ENCODE measurements at regions not wholly inside any gene's neighbourhood (a gene's known extent, or its start where the extent isn't known, plus 50 kb on each side); places are given as distances from the start of the nearest gene placed in this dataset.

- Histone ChIP-seq H3K4me3 (ENCODE audit: extremely low read depth in 1 of 4, insufficient read depth in 2 of 4, low read depth in 3 of 4, low read length in 4 of 4) (no peak overlapping the region), H3K4me2 (ENCODE audit: insufficient read depth in 1 of 2, low read depth in 2 of 2, low read length in 2 of 2) (no peak overlapping the region), H3K56ac (replicated peaks; ENCODE audit: insufficient read length, low read depth, low read length) (no peak overlapping the region), H2BK120ac (replicated peaks; ENCODE audit: low read depth, low read length) (no peak overlapping the region), H3K27ac (ENCODE audit: low read depth, low read length) (no peak overlapping the region), H3K9ac (replicated peaks in 1 of 4; ENCODE audit: extremely low read depth in 1 of 4, low read depth in 3 of 4, low read length in 3 of 4) (no peak overlapping the region), H4K5ac (ENCODE audit: insufficient read length, low read depth, low read length) (no peak overlapping the region), H2AK5ac (ENCODE audit: low read depth, low read length) (no peak overlapping the region), H3K27me3 (replicated peaks in 1 of 4; ENCODE audit: control insufficient read depth in 3 of 4, extremely low read depth in 1 of 4, insufficient read depth in 3 of 4, low read length in 3 of 4) (no peaks in the 10 kb centered on the region), H3K14ac (ENCODE audit: insufficient read length) (no peak overlapping the region), H3K4ac (replicated peaks; ENCODE audit: insufficient read length, low read depth, low read length) (no peak overlapping the region), H2AFZ (ENCODE audit: low read length) (no peak overlapping the region), H4K8ac (ENCODE audit: extremely low read depth, insufficient read depth, low read length) (no peak overlapping the region), H3K18ac (ENCODE audit: extremely low read depth, low read length) (no peak overlapping the region), H2BK12ac (ENCODE audit: low read depth, low read length) (no peak overlapping the region), H2BK20ac (ENCODE audit: low read length) (no peak overlapping the region), H3K79me1 (ENCODE audit: low read depth, low read length) (no peaks in the 10 kb centered on the region), H3K23me2 (ENCODE audit: low read depth, low read length) (no peaks in the 10 kb centered on the region), H3K79me2 (ENCODE audit: control insufficient read depth in 1 of 2, insufficient read depth in 2 of 2, low read length in 2 of 2) (no peaks in the 10 kb centered on the region), H2BK5ac (ENCODE audit: low read depth, low read length) (no peak overlapping the region), H3K9me3 (ENCODE audit: insufficient read depth in 2 of 2, low read depth in 1 of 2, low read length in 1 of 2) (no peaks in the 10 kb centered on the region), H4K91ac (replicated peaks; ENCODE audit: insufficient read length, low read length) (no peak overlapping the region), H3K4me1 (replicated peaks in 1 of 4; ENCODE audit: control insufficient read depth in 3 of 4, insufficient read depth in 4 of 4, low read length in 3 of 4) (no peaks in the 10 kb centered on the region), H2BK15ac (ENCODE audit: low read length) (no peak overlapping the region), H3K23ac (ENCODE audit: insufficient read length) (no peak overlapping the region), H3K36me3 (ENCODE audit: control insufficient read depth in 2 of 4, insufficient read depth in 4 of 4, low read length in 3 of 4) (no peaks in the 10 kb centered on the region), H4K20me1 (replicated peaks in 1 of 2; ENCODE audit: control insufficient read depth in 1 of 2, insufficient read depth in 2 of 2, low read length in 2 of 2) (no peaks in the 10 kb centered on the region)
- FAIRE-seq, result no peak
- TF ChIP-seq RAD21 (IDR thresholded peaks at IDR 0.05 in 1 of 2, conservative IDR thresholded peaks at IDR 0.05 in 1 of 2; ENCODE audit: low read depth in 2 of 2, low read length in 2 of 2), result no peak
- no peak for TF ChIP-seq KDM5A (IDR thresholded peaks at IDR 0.05; ENCODE audit: low read length)
- TF ChIP-seq CBX5 (IDR thresholded peaks at IDR 0.05; ENCODE audit: low read depth, low read length), result no peak
- TF ChIP-seq SIRT6 (IDR thresholded peaks at IDR 0.05; ENCODE audit: low read length), result no peak
- no peak for TF ChIP-seq ATF3 (IDR thresholded peaks at IDR 0.05; ENCODE audit: insufficient read depth, low read depth, low read length)
- TF ChIP-seq CHD2 (IDR thresholded peaks at IDR 0.05; ENCODE audit: low read length), result no peak
- TF ChIP-seq MAX (IDR thresholded peaks at IDR 0.05), result no peak
- TF ChIP-seq POLR2A (IDR thresholded peaks at IDR 0.05; ENCODE audit: control extremely low read depth in 1 of 2, low read depth in 2 of 2, low read length in 2 of 2), result no peak
- TF ChIP-seq GTF2F1 (IDR thresholded peaks at IDR 0.05; ENCODE audit: borderline replicate concordance, low read depth, low read length), result no peak
- TF ChIP-seq CHD1 (IDR thresholded peaks at IDR 0.05; ENCODE audit: low read depth, low read length), result no peak
- TF ChIP-seq MAFK (IDR thresholded peaks at IDR 0.05; ENCODE audit: low read depth, low read length), result no peak
- no peak for TF ChIP-seq SUZ12 (IDR thresholded peaks at IDR 0.05; ENCODE audit: low read length)
- TF ChIP-seq POU5F1 (IDR thresholded peaks at IDR 0.05; ENCODE audit: low read depth, low read length), result no peak
- TF ChIP-seq TAF7 (optimal IDR thresholded peaks at IDR 0.05; ENCODE audit: borderline replicate concordance, low read depth, low read length), result no peak
- no peak for TF ChIP-seq SP2 (IDR thresholded peaks at IDR 0.05; ENCODE audit: low read length)
- 86% methylated on average over 2 of the region's 2 CpGs; no CpG with 5 or more reads in 1 of the 2 experiments for WGBS, 2 experiments (ENCODE audit: extremely low coverage in 1 of 2, insufficient coverage in 1 of 2, insufficient read length in 1 of 2, insufficient replicate concordance in 2 of 2, low coverage in 1 of 2, low lambda C conversion rate in 2 of 2, missing lambda C conversion rate in 1 of 2)
- ChIA-PET CTCF (ENCODE audit: partially characterized antibody) (interaction anchor here (1.2 to 4.3 kb wide), 3 partner anchors 9 to 13 kb away, joined by 3 to 21 read pairs (median 6); no protein-coding TSS in a partner anchor), POLR2A (ENCODE audit: partially characterized antibody) (no interaction called here)
- DNase-seq (ENCODE audit: low read depth in 1 of 2, low spot score in 2 of 2), result no peak
These were observed 99.5 kb upstream of the SLC4A4 start for GRCh38 chr4:71239365-71239764.
